ENCODE measurements at regions not wholly inside any gene's neighbourhood (a gene's known extent, or its start where the extent isn't known, plus 50 kb on each side); places are given as distances from the start of the nearest gene placed in this dataset.

DNA sequence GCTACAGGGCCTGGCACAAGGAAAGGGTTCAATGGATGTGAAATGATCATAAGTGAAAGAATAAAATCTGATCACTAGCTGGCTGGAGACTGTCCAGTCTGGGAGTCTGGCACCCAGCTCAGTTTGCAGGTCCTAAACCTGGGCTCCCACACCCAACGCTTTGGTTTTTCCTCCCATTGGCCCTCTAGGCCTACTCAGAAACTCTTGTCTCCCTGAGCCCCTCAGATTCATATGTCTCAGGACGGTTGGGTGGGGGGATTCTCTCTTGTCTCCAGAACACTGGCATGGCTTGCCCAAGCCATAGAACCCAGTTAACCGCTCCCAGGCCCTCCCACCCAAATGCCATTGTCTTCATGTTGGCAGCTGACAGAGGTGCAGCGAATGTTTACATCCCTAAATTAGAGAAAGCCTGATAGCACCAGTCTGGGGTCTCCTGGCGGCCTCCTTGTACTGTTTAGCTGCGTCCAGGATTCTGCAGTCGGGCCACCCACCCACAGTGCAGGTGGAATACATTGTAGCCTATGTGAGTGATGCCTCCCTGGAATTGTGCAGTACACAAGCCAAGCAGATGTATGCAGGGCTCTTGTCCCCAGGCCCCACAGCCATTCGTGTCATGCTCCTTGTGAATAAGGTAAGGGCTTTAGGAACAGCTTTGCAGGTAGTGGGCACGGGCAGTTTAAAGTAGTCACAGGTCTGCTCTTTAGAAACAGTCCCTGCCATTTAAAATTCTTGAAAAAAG, 266.3 kb downstream of the XXYLT1 start:
- TF ChIP-seq, protein P1, sequence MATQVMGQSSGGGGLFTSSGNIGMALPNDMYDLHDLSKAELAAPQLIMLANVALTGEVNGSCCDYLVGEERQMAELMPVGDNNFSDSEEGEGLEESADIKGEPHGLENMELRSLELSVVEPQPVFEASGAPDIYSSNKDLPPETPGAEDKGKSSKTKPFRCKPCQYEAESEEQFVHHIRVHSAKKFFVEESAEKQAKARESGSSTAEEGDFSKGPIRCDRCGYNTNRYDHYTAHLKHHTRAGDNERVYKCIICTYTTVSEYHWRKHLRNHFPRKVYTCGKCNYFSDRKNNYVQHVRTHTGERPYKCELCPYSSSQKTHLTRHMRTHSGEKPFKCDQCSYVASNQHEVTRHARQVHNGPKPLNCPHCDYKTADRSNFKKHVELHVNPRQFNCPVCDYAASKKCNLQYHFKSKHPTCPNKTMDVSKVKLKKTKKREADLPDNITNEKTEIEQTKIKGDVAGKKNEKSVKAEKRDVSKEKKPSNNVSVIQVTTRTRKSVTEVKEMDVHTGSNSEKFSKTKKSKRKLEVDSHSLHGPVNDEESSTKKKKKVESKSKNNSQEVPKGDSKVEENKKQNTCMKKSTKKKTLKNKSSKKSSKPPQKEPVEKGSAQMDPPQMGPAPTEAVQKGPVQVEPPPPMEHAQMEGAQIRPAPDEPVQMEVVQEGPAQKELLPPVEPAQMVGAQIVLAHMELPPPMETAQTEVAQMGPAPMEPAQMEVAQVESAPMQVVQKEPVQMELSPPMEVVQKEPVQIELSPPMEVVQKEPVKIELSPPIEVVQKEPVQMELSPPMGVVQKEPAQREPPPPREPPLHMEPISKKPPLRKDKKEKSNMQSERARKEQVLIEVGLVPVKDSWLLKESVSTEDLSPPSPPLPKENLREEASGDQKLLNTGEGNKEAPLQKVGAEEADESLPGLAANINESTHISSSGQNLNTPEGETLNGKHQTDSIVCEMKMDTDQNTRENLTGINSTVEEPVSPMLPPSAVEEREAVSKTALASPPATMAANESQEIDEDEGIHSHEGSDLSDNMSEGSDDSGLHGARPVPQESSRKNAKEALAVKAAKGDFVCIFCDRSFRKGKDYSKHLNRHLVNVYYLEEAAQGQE (IDR thresholded peaks at IDR 0.05; ENCODE audit: insufficient read depth in 1 of 2, low read depth in 2 of 2, low read length in 2 of 2): no peak
- TF ChIP-seq SIN3A (IDR thresholded peaks at IDR 0.05; ENCODE audit: borderline replicate concordance, insufficient read depth, low read length): no peak
- no peak for TF ChIP-seq POLR2AphosphoS5 (IDR thresholded peaks at IDR 0.05; ENCODE audit: low read depth, low read length)
- no peak for TF ChIP-seq FOXP2 (optimal IDR thresholded peaks at IDR 0.05; ENCODE audit: borderline replicate concordance, extremely low read depth, extremely low read length, insufficient read depth)
- TF ChIP-seq TAF1 (IDR thresholded peaks at IDR 0.05; ENCODE audit: borderline replicate concordance, insufficient read depth, low read length): no peak

DNA sequence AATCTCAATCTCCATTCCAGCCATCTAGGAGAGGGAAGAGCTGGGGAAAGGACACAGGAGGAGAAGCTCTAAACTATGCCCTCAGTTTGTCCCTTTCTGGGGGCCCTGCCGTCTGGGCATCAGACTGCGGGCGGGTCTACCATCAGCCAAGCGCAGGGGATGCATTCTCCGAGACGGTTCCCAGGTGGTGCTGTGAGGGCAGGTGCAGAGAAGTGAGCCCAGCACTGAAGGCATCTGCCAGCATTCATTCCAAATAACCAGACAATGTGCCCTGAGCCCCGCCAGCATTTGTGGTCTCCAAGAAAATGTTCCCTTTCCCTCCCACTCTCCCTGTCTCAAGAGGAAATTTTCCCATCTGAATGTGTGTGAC, 265.7 kb downstream of the XXYLT1 start:
- TF ChIP-seq SIN3A (IDR thresholded peaks at IDR 0.05; ENCODE audit: borderline replicate concordance, insufficient read depth, low read length) (no peak), FOXP2 (optimal IDR thresholded peaks at IDR 0.05; ENCODE audit: borderline replicate concordance, extremely low read depth, extremely low read length, insufficient read depth) (no peak), POLR2AphosphoS5 (IDR thresholded peaks at IDR 0.05; ENCODE audit: low read depth, low read length) (no peak), TAF1 (IDR thresholded peaks at IDR 0.05; ENCODE audit: borderline replicate concordance, insufficient read depth, low read length) (no peak)
- TF ChIP-seq, protein P1 (IDR thresholded peaks at IDR 0.05; ENCODE audit: insufficient read depth in 1 of 2, low read depth in 2 of 2, low read length in 2 of 2): no peak

DNA sequence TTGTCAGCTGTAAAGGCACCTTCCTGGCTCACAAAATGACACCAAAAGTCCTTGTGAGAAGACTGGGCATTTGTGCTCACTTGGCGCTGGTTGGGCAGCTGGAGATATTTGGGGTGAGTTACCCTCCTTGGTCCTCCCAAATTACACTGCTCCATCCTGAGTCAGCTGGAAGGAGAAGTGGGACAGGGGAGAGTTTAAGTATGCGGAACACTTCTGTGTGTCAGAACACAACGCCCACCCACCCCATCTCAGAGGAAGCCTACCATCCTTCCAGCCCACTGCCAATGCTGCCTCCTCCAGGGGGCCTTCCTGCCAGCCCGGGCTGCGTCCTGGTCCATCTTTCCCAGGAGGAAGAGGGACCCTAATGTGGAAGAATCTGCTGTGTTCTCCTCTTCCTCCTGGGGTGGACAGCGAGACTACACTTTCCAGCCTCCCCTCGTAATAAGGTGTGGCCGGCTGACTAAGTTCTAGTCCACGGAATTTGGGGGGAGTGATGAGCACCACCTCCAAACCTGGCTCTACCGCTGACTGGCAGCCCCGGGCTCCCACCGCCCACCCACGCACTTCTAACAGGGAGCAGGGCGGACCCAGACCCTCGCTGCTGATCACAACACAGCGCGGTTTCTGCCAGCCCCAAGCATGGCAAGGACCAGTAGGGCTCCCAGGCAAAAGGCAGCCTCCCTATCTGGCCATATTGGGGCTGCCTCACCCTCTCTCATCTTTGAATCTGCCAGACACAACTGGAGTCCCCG, 265.0 kb downstream of the XXYLT1 start:
- TF ChIP-seq FOXP2 (optimal IDR thresholded peaks at IDR 0.05; ENCODE audit: borderline replicate concordance, extremely low read depth, extremely low read length, insufficient read depth): no peak
- TF ChIP-seq POLR2AphosphoS5 (IDR thresholded peaks at IDR 0.05; ENCODE audit: low read depth, low read length): no peak
- TF ChIP-seq TAF1 (IDR thresholded peaks at IDR 0.05; ENCODE audit: borderline replicate concordance, insufficient read depth, low read length): no peak
- TF ChIP-seq, protein P1 (IDR thresholded peaks at IDR 0.05; ENCODE audit: insufficient read depth in 1 of 2, low read depth in 2 of 2, low read length in 2 of 2): no peak
- TF ChIP-seq SIN3A (IDR thresholded peaks at IDR 0.05; ENCODE audit: borderline replicate concordance, insufficient read depth, low read length): no peak

DNA sequence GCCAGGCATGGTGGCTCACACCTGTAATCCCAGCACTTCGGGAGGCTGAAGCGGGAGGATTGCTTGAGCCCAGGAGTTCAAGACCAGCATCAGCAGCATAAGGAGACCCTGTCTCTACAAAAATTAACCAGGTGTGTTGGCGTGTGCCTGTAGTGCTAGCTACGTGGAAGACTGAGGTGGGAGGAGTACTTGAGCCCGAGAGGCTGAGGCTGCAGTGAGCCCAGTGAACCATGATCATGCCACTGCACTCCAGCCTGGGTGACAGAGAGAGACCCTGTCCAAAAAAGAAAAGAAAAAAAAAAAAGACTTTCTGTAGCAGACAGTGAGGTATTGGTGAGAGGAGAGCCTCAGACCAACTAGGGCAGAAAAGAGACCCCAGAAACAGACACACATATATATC, 263.8 kb downstream of the XXYLT1 start:
- no peak for TF ChIP-seq FOXP2 (optimal IDR thresholded peaks at IDR 0.05; ENCODE audit: borderline replicate concordance, extremely low read depth, extremely low read length, insufficient read depth)
- no peak for TF ChIP-seq POLR2AphosphoS5 (IDR thresholded peaks at IDR 0.05; ENCODE audit: low read depth, low read length)
- TF ChIP-seq SIN3A (IDR thresholded peaks at IDR 0.05; ENCODE audit: borderline replicate concordance, insufficient read depth, low read length): no peak
- TF ChIP-seq, protein P1 (IDR thresholded peaks at IDR 0.05; ENCODE audit: insufficient read depth in 1 of 2, low read depth in 2 of 2, low read length in 2 of 2): no peak
- no peak for TF ChIP-seq TAF1 (IDR thresholded peaks at IDR 0.05; ENCODE audit: borderline replicate concordance, insufficient read depth, low read length)

Data from PFSK-1 (cell line).